NCI-H748 (cell line): ENCODE measurements at regions not wholly inside any gene's neighbourhood (a gene's known extent, or its start where the extent isn't known, plus 50 kb on each side); places are given as distances from the start of the nearest gene placed in this dataset.
"Not testable (repeated sequence)": the region's sequence is repeated elsewhere in the genome, so short reads cannot be mapped to it uniquely, and the experiment has no call there.

Experiments
- DNase-seq: peaks from one replicate; lab custom pipeline; 2025; ENCODE audit not compliant: unreplicated experiment; lab: John Stamatoyannopoulos, UW

DNA sequence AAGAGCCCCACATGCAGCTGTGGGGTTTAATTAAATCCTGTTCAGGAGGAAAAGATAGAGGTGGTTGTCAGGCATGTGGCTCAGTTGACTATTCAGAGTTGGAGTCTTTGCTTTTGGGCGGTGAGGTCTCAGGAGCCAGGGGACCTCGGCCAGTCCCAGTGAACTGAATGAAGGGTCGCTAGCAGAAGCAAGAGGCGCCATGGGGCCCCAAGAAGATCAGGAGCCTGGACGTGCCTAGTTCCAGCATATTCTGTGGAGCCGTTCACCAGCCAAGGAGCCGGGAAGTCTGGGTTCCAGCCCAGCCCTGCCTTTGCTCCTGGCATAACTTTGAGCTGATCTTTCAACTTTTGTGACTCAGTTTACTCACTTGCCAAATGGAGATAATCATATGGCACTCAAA lies 217.7 kb upstream of the IRF2BP2 start:
- no peak for DNase-seq

- DNase-seq, result no peak
Measured at GRCh38 chr1:234827181-234827580, 217.2 kb upstream of the IRF2BP2 start.

DNA sequence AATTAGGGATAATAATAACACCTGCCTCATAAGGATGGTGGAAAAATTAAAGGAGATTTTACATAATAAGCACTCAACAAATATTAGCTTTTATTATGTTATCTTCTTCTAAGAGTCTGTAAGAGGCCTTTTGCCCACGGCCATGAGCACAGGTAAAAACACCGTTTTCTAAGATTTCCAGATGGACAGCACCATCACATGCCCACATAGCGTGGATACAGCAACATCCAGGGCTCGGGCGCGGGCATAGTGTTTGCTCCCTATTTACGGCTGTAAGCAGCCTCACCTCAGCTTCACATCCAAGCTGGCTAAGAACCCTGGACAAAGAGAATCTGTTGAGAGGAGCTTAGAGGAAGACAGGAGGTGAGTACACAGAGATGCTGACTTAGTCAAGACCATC lies 216.4 kb upstream of the IRF2BP2 start:
- DNase-seq, result no peak

DNA sequence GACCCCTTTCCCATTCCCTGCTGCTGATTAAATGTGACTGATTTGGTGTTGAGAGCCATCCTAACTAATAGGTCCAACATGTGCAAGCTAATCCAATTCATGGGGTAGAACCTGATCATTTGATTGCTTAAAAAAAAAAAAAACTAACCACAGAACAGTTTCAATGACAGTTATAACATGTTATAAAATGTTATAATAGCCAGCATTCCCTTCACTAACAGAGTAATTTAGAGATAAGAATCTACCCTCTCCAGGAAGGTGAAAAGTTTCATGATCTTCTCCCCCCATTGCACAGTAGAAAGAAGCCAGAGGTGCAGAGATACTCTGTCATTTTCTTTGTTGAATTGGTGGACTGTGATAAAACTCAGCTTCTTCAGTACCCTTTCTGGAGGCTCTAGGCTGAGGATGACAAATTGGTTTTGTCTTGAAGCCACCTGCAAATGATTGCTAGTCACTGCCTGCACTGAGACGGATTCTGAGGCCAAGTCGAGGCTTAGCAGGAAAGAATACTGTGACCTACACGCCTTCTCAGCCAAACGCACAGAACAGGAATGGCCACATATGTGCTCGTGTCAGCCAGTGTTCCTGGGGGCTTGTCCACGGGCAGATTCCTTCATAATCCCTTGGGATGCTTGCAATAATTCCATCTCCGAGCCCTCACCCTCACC lies 215.7 kb upstream of the IRF2BP2 start:
- no peak for DNase-seq

DNA sequence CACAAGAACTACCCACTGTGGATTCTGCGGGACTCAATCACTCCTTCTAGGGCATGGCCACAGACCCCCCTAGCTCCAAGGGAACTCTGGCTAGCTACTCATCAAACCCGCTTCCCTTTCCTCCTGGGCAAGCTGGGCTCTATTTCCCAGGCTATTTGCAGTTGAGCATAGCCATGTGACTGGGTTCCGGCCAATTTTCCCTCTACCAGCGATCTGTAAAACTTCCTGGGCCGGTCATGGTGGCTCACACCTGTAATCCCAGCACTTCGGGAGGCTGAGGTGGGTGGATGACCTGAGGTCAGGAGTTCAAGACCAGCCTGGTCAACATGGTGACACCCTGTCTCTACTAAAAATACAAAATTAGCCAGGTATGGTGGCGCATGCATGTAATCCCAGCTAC lies 214.9 kb upstream of the IRF2BP2 start:
- DNase-seq, result not testable (repeated sequence)

DNA sequence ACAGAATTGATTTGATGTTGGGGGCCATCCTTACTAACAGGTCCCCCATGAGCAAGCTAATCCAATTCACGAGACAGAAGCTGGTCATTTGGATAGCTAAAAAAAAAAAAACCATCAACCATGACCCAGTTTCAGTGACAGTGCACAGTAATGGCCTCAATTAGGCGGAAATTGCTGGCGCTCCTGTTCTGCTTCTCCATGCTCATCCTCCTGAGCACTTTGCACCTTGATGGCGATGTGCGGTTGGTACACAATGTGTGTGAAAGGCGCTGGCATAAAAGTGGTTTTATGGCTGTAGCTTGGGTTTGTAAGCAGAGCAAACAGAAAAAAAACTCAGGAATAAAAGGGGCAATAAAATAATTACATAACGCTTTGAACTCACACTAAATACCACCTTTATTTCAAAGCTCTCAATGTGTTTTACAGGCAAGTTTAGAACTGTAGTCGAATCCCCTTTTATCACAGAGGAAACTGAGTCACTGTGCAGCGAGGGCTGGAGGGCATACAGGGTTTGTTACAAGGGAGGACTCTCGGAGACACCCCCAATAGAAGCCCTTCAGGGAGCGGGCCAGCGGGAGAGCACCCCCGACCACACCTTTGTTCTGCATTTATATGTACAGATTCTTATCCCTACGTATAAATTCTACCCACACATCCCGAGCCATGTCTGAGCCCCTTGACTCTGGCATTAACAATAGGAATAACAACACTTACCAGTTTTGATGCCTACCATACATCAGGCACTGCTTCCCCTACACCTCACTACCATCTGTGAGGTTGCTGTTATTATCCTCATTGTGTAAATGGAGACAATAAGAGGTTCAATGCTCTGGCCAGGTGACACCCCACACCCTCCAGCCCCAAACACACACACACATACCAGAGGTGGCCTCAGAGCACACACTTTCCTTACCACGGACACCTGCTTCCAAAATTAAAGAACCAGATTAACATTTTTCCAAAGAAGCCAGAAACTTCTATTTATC lies 213.5 kb upstream of the IRF2BP2 start:
- peak; percentile 86 for DNase-seq

DNA sequence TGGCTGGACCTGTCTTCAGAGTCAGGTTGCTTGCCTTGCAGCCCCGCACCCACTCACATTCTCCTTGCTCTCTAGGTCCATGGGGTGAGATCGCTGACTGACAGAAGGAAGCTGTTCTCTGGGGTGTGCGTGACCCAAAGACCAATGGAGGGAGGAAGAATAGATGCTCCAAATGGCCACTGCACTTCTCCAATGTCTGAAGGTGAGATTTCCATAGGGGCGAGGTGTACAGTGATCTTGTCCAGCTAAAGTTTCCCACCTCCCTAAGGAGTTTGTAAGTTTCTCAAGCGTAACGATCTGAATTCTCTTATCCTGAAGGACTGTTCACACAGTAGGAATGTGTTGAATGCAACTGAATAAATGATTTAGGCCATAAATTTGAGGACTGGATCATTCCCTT lies 211.9 kb upstream of the IRF2BP2 start:
- DNase-seq, result no peak

DNA sequence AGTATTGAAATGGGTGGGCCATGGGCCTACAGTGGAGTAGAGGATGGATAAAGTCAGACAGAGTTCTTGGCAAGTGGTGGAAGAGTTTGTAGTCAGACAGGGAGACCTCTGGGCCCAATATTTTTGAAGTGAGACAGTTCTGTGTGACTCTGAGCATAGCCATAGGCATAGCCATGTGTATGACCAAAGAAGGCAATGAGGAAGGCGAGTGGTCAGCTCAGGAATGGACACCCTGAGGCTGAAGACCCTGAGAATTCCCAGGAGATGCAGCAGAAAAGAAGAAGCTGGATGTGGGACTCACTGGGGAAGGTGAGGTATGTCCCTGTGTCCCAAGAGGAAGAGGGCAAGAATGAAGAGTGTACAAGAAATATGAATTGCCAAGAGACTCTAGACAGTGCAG lies 210.6 kb upstream of the IRF2BP2 start:
- DNase-seq, result no peak

- not testable (repeated sequence) for DNase-seq
Measured at GRCh38 chr1:234819845-234820244, 209.9 kb upstream of the IRF2BP2 start.

DNA sequence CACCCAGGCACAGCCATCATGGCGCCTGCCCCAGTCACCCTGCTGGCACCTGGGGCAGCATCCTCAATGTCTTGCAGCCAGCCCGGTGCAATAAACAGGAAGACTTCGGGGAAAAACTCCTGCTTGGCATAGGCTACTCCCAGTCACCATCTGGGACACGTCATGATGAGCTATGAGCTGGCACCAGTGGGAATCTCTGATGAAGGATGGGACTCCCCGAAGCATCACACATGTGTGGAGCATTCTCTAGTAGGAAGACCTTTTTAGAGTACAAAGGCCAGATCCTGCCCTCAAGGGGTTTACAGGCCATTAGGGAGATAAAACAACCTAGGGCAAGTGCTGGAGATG lies 208.0 kb upstream of the IRF2BP2 start:
- DNase-seq, result not testable (repeated sequence)

DNA sequence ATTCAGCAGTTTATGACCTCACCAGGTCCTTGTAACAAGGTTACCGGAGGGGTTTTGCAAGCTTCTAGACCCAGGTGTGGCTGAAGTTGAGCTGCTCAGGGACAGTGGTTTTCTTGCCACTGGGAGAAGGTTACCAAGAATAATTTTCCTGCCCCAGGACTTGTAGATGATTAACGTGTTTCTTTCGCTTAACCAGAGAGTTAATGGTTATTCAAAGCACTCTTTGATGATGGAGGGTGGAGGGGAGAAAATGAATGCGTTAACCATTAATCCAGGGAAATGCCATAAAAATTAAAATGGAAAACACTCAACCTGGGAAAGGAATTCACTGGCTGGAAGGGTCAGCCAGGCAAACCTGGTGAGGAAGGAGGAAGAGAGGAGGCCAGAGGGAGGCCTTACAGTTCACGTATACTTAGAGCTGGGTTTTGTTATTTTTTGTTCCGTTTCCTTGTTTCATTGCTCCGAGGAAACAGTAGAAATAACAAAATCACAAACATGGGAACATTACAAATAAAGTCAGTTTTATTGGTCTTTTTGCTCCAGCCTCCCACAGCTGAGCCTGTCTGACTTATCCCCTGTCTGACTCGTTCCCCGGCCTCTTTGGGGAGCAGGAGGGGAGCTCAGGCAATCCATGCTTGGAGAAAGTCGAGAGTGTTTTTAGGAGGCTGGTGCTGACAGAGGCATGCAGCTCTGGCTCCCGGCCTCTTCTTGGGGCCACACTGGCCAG lies 207.5 kb upstream of the IRF2BP2 start:
- DNase-seq, result not testable (repeated sequence)

DNA sequence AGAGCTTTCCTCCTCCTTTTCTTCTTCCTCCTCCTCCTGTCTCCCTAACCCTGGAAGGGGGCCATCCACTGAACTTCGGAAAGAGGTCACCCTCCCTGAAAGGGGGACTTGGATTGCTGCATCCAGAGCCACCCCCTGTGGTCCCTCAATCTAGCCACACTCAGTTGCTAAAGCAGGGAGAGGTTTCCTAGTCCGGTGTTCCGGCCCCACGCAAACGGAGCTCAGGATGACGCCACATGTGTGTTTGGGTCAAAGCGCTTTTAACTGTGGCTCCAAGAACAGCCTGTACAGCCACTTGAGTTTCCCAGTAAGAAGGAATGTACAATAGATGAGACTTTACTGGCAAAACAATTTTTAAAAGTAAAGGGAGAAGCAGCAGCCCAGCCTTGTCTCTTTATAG lies 206.9 kb upstream of the IRF2BP2 start:
- not testable (repeated sequence) for DNase-seq

GRCh38 chr1:234816186-234816851 lies 206.3 kb upstream of the IRF2BP2 start:
- not testable (repeated sequence) for DNase-seq

GRCh38 chr1:234815295-234815815 lies 205.4 kb upstream of the IRF2BP2 start:
- not testable (repeated sequence) for DNase-seq

DNA sequence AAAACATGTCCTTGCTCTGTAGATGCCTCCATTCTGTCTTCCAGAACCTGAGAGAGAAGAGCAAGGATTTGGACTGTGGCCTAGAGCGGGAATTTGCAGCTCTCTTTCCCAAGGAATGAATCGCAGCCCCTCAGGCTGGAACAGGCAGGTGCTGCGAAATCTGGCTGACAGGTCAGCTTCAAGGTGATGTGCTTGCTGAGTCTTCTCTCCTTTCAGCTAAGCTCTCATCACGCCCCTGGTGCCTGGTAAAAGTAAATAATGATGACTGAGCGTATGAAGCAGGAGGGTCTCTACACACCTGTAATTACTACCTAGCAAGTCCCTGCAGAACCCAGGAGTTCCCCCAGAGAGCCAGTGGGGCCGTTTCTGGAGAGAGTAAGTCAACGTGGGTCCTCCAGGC lies 204.3 kb upstream of the IRF2BP2 start:
- DNase-seq, result not testable (repeated sequence)

- DNase-seq, result not testable (repeated sequence)
Measured at GRCh38 chr1:234811824-234812223, 201.8 kb upstream of the IRF2BP2 start.

- DNase-seq, result not testable (repeated sequence)
Measured at GRCh38 chr1:234810726-234811125, 200.7 kb upstream of the IRF2BP2 start.

DNA sequence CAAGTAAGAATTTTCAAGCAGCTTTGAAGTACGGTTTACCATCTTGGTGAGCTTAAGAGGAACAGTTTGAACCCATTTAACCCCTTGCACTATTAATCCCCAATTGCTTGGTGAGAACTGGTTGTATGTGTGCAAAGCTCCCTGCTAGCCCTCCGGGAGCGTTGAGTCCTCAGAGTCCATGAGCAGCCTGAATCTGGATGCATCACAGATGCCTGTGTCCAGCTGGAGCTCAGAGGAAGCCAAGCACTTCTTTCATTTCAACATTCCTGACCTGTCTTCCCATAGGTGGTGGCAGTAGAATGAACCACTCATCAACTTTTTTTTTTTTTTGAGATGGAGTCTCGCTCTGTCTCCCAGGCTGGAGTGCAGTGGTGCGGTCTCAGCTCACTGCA lies 199.9 kb upstream of the IRF2BP2 start:
- not testable (repeated sequence) for DNase-seq

DNA sequence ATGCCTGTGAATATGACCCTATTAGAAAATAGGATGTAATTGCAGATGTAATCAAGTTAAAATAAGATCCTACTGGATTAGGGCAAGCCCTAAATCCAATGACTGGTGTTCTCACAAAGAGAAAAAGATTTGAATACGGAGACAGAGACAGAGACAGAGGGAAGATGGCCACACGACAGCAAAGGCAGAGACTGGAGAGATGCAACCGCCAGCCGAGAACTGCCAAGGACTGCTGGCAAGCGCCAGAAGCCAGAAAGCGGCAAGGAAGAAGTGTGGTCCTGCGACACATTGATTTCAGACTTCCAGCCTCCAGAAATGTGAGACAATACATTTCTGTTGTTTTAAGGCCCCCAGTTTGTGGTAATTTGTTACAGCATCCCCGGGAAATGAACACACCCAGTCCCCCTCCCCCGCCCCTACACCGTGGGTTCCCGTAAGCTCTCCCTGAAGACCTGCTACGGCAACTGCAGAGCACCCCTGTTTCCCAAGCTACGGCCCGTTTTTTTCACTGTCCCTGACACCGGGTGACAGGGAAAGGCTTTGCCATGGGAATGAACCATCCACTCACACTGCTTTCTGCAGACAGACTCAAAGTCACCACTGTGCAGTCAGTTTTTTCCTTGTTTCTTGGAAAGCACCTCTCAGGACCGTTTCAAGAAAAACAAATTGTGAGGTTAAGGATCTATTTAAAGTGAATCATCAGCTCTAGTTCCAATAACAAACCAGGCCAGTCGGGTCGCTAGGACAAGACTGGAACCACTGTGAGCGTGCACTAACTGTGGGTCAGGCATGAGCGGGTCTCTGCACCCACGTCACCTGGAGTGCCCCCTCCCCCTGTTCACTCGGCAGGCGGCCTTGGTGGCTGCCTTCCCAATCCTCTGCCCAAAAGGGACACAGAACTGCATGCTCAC lies 199.2 kb upstream of the IRF2BP2 start:
- DNase-seq, result not testable (repeated sequence)

- DNase-seq, result not testable (repeated sequence)
Measured at GRCh38 chr1:234808459-234808858, 198.5 kb upstream of the IRF2BP2 start.
